T-helper 1 cell treated with Interleukin-12 subunit alpha and Interleukin-12 subunit beta and Interleukin-4 antibody, amounts not matched to agents 30 ng/mL and 1 ng/mL, for 36 hours (primary cell): ENCODE measurements at regions not wholly inside any gene's neighbourhood (a gene's known extent, or its start where the extent isn't known, plus 50 kb on each side); places are given as distances from the start of the nearest gene placed in this dataset.
"Not testable (repeated sequence)": the region's sequence is repeated elsewhere in the genome, so short reads cannot be mapped to it uniquely, and the experiment has no call there.

ENCODE experiments used
- intact Hi-C: fragments of 100-400 bp; cut with micrococcal nuclease; formaldehyde crosslinking; loops from one replicate; pipeline ENCODE4 v1.15.1; 2024

GRCh38 chr6:81138236-81138635, 614.2 kb downstream of the TENT5A start:
- intact Hi-C loops, result no loop called here

- intact Hi-C loops, result no loop called here
Measured at GRCh38 chr6:81130969-81131368, 621.5 kb downstream of the TENT5A start.

GRCh38 chr6:81130061-81130460, 622.4 kb downstream of the TENT5A start:
- intact Hi-C loops, result no loop called here

- intact Hi-C loops, result no loop called here
Measured at GRCh38 chr6:81128671-81129070, 623.8 kb downstream of the TENT5A start.

GRCh38 chr6:81126150-81126549, 626.3 kb downstream of the TENT5A start:
- intact Hi-C loops, result no loop called here

- intact Hi-C loops, result no loop called here
Measured at GRCh38 chr6:81120280-81120679, 632.2 kb downstream of the TENT5A start.

- intact Hi-C loops, result no loop called here
Measured at GRCh38 chr6:81105998-81106397, 646.5 kb downstream of the TENT5A start.

GRCh38 chr6:81098109-81098814, 654.2 kb downstream of the TENT5A start:
- intact Hi-C loops, result no loop called here

- intact Hi-C loops, result not testable (repeated sequence)
Measured at GRCh38 chr6:81096464-81096863, 656.0 kb downstream of the TENT5A start.

GRCh38 chr6:81093051-81093450, 659.4 kb downstream of the TENT5A start:
- intact Hi-C loops, result no loop called here

- intact Hi-C loops, result no loop called here
Measured at GRCh38 chr6:81088145-81088544, 664.3 kb downstream of the TENT5A start.

GRCh38 chr6:81086991-81087390, 665.5 kb downstream of the TENT5A start:
- intact Hi-C loops, result no loop called here

- intact Hi-C loops, result no loop called here
Measured at GRCh38 chr6:81085431-81085790, 667.1 kb downstream of the TENT5A start.

- intact Hi-C loops, result no loop called here
Measured at GRCh38 chr6:81084776-81085430, 667.6 kb downstream of the TENT5A start.

GRCh38 chr6:81075974-81076373, 676.5 kb downstream of the TENT5A start:
- intact Hi-C loops, result no loop called here

- intact Hi-C loops, result no loop called here
Measured at GRCh38 chr6:81073318-81073717, 679.2 kb downstream of the TENT5A start.

- intact Hi-C loops, result no loop called here
Measured at GRCh38 chr6:81071121-81071520, 681.4 kb downstream of the TENT5A start.

- intact Hi-C loops, result no loop called here
Measured at GRCh38 chr6:81067057-81067456, 685.4 kb downstream of the TENT5A start.

GRCh38 chr6:81063891-81064290, 688.6 kb downstream of the TENT5A start:
- intact Hi-C loops, result no loop called here

- intact Hi-C loops, result no loop called here
Measured at GRCh38 chr6:81054036-81054435, 698.4 kb downstream of the TENT5A start.

GRCh38 chr6:81051952-81052351, 700.5 kb downstream of the TENT5A start:
- intact Hi-C loops, result no loop called here

- intact Hi-C loops, result no loop called here
Measured at GRCh38 chr6:81049425-81050042, 702.9 kb downstream of the TENT5A start.

- intact Hi-C loops, result no loop called here
Measured at GRCh38 chr6:81031416-81031815, 721.1 kb downstream of the TENT5A start.
